NT2/D1 (cell line): ENCODE measurements at regions not wholly inside any gene's neighbourhood (a gene's known extent, or its start where the extent isn't known, plus 50 kb on each side); places are given as distances from the start of the nearest gene placed in this dataset.

ENCODE experiments used
- SUZ12 ChIP-seq: IDR thresholded peaks from 2 replicates; pipeline ENCODE4 v1.6.1; 2011; ENCODE audit not compliant: insufficient read length, insufficient read depth; ENCODE audit errors: extremely low read depth
- ZNF274 ChIP-seq: IDR thresholded peaks from 2 replicates; pipeline ENCODE4 v1.6.1; 2011; ENCODE audit warnings: mild to moderate bottlenecking, low read depth, low read length

- no peak for TF ChIP-seq SUZ12
- TF ChIP-seq ZNF274 = no peak
These were observed 565.0 kb upstream of the CNTN5 start for GRCh38 chr11:98455500-98456307.
